GM13977 (cell line): ENCODE measurements at regions not wholly inside any gene's neighbourhood (a gene's known extent, or its start where the extent isn't known, plus 50 kb on each side); places are given as distances from the start of the nearest gene placed in this dataset.
"Not testable (repeated sequence)": the region's sequence is repeated elsewhere in the genome, so short reads cannot be mapped to it uniquely, and the experiment has no call there.

ENCODE experiments used
- DNase-seq: peaks from one replicate; pipeline ENCODE4 v3.0.0; 2012; ENCODE audit warnings: low spot score
- in situ Hi-C: fragments of 300-500 bp; cut with MboI; formaldehyde crosslinking; loops from one replicate; pipeline ENCODE4 v1.12.0; 2022; ENCODE audit warnings: low sequenced_read_pairs, low pct_unique_long_range_greater_than_20kb, mixed read lengths, inconsistent platforms; ENCODE audit not compliant: unreplicated experiment
- TF ChIP-seq, protein P1 (sequence below): IDR thresholded peaks from 2 replicates; pipeline ENCODE4 v1.5.1; 2012; ENCODE audit warnings: mild to moderate bottlenecking, control low read depth; ENCODE audit not compliant: insufficient read depth; ENCODE audit errors: extremely low read depth, missing control alignments

DNA sequence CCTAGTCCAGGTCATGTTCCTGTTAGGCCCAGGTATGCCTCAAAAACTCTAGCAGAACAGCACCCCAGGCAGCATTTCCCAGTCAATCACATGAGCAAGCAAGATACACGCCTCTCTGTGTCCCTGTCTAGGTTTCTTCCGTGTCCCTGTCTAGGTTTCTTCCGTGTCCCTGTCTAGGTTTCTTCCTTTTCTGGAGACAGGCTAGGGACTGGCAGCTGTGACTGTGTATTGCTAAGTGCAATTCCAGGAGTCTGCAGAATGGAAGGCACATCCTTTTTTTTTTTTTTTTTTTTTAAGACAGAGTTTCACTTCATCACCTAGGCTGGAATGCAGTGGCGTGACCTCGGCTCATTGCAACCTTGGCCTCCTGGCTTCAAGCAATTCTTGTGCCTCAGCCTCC lies 77.6 kb downstream of the SETD4 start:
- no peak for DNase-seq
- in situ Hi-C loops = no loop called here
- TF ChIP-seq, protein P1, sequence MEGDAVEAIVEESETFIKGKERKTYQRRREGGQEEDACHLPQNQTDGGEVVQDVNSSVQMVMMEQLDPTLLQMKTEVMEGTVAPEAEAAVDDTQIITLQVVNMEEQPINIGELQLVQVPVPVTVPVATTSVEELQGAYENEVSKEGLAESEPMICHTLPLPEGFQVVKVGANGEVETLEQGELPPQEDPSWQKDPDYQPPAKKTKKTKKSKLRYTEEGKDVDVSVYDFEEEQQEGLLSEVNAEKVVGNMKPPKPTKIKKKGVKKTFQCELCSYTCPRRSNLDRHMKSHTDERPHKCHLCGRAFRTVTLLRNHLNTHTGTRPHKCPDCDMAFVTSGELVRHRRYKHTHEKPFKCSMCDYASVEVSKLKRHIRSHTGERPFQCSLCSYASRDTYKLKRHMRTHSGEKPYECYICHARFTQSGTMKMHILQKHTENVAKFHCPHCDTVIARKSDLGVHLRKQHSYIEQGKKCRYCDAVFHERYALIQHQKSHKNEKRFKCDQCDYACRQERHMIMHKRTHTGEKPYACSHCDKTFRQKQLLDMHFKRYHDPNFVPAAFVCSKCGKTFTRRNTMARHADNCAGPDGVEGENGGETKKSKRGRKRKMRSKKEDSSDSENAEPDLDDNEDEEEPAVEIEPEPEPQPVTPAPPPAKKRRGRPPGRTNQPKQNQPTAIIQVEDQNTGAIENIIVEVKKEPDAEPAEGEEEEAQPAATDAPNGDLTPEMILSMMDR = no peak

- TF ChIP-seq, protein P1 = no peak
- DNase-seq = no peak
- in situ Hi-C loops = no loop called here
These were observed 78.7 kb downstream of the SETD4 start for GRCh38 chr21:35981514-35982070.

GRCh38 chr21:35980821-35981220 lies 79.5 kb downstream of the SETD4 start:
- in situ Hi-C loops = no loop called here
- TF ChIP-seq, protein P1 = no peak
- DNase-seq = no peak

DNA sequence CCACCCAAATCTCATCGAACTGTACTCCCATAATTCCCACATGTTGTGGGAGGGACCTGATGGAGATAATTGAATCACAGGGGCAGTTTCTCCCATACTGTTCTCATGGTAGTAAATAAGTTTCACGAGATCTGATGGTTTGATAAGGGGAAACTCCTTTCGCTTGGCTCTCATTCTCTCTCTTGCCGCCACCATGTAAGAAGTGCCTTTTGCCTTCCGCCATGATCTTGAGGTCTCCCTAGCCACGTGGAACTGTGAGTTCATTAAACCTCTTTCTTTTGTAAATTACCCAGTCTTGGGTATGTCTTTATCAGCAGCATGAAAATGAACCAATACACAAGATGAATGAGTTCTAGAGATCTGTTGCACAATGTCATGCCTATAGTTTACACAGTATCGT lies 82.5 kb downstream of the SETD4 start:
- DNase-seq, in situ Hi-C loops: not testable (repeated sequence)

GRCh38 chr21:35976929-35977328 lies 83.4 kb downstream of the SETD4 start:
- TF ChIP-seq, protein P1 = no peak
- DNase-seq = no peak
- in situ Hi-C loops = no loop called here

DNA sequence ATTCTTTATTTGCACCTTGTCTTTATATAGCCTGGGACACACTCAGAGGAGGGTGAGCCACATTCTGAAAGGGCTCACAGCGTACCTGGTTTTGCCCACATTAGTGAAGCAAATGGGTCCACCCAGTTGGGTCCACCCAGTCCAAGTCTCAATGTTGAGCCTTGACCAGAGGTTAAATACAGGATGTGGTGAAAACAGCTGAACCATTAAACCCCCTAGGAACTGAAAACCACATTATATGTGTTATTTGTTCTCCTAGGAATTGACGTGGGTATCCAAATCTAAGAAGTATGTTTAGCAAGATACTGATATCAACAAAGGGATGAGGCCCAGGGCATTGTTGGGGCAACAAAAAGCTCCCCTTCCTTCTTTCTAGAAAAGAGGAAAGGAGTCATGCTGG lies 83.8 kb downstream of the SETD4 start:
- in situ Hi-C loops = no loop called here
- TF ChIP-seq, protein P1 = no peak

GRCh38 chr21:35974775-35975174 lies 85.6 kb downstream of the SETD4 start:
- in situ Hi-C loops = no loop called here
- no peak for DNase-seq

More for the DNA sequence above, 83.8 kb downstream of the SETD4 start:
- DNase-seq = no peak

More at GRCh38 chr21:35974775-35975174, 85.6 kb downstream of the SETD4 start:
- TF ChIP-seq, protein P1 = no peak
